H1 (cell line): ENCODE measurements at regions not wholly inside any gene's neighbourhood (a gene's known extent, or its start where the extent isn't known, plus 50 kb on each side); places are given as distances from the start of the nearest gene placed in this dataset.

Source experiments
- BCL11A ChIP-seq, 2 experiments: IDR thresholded peaks; one replicate each; pipeline ENCODE4 v1.6.1; 2011; ENCODE audit warnings: low read depth in 2 of 2, low read length in 2 of 2, mild to moderate bottlenecking in 2 of 2
- CTCF ChIP-seq, 3 experiments: IDR thresholded peaks; 1 replicate in 2 of 3; 2 replicates in 1 of 3; pipeline versions ENCODE4 v1.5.1 to v1.6.1; 2011; ENCODE audit warnings: low read length in 3 of 3, mild to moderate bottlenecking in 3 of 3, inconsistent platforms in 2 of 3, low read depth in 1 of 3, moderate library complexity in 1 of 3; ENCODE audit not compliant: insufficient read depth in 1 of 3; ENCODE audit errors: control extremely low read depth in 1 of 3
- EZH2 ChIP-seq: fragments of 200-600 bp; sonication (generic); IDR thresholded peaks from 2 replicates; pipeline ENCODE4 v1.7.1; 2012; ENCODE audit warnings: low read depth, mild to moderate bottlenecking, moderate library complexity, low read length, inconsistent platforms; ENCODE audit not compliant: severe bottlenecking
- HDAC2 ChIP-seq, 2 experiments: fragments of 300-600 bp in 1 of 2; sonication (generic) in 1 of 2; IDR thresholded peaks; 2 replicates each; pipeline ENCODE4 v1.6.1; 2011 to 2012; ENCODE audit warnings: low read depth in 2 of 2, low read length in 2 of 2, mild to moderate bottlenecking in 2 of 2, moderate library complexity in 2 of 2, borderline replicate concordance in 1 of 2, inconsistent platforms in 1 of 2
- MAX ChIP-seq: IDR thresholded peaks from 2 replicates; pipeline ENCODE4 v1.6.1; 2012; ENCODE audit warnings: inconsistent platforms
- POLR2A ChIP-seq, 2 experiments: IDR thresholded peaks; 1 replicate in 1 of 2; 2 replicates in 1 of 2; pipeline ENCODE4 v1.6.1; 2011; ENCODE audit warnings: low read depth in 2 of 2, low read length in 2 of 2, mild to moderate bottlenecking in 2 of 2; ENCODE audit errors: control extremely low read depth in 1 of 2
- POLR2AphosphoS5 ChIP-seq: IDR thresholded peaks from 2 replicates; pipeline ENCODE4 v1.6.1; 2011; ENCODE audit warnings: low read depth, low read length
- RAD21 ChIP-seq, 2 experiments: IDR thresholded peaks in 1 of 2; conservative IDR thresholded peaks in 1 of 2; 2 replicates each; pipeline ENCODE4 v1.6.1; 2011; ENCODE audit warnings: low read depth in 2 of 2, low read length in 2 of 2, improper control_type of control experiment in 1 of 2, inconsistent platforms in 1 of 2, mild to moderate bottlenecking in 1 of 2, moderate library complexity in 1 of 2
- SIX5 ChIP-seq: IDR thresholded peaks from 2 replicates; pipeline ENCODE4 v1.6.1; 2011; ENCODE audit warnings: mild to moderate bottlenecking, low read depth, low read length
- SP1 ChIP-seq: IDR thresholded peaks from 2 replicates; pipeline ENCODE4 v1.6.1; 2011; ENCODE audit warnings: low read depth, low read length
- TAF1 ChIP-seq: IDR thresholded peaks from 2 replicates; pipeline ENCODE4 v1.6.1; 2011; ENCODE audit warnings: mild to moderate bottlenecking, low read depth, low read length
- TBP ChIP-seq: IDR thresholded peaks from 2 replicates; pipeline ENCODE4 v1.6.1; 2011; ENCODE audit warnings: low read depth, low read length, improper control_type of control experiment
- TCF12 ChIP-seq: IDR thresholded peaks from 2 replicates; pipeline ENCODE4 v1.6.1; 2011; ENCODE audit warnings: low read depth, mild to moderate bottlenecking, low read length

- TF ChIP-seq TCF12 (no peak), MAX (no peak), SP1 (no peak), CTCF (IDR thresholded peaks at IDR 0.05; ENCODE audit: control extremely low read depth in 1 of 3, insufficient read depth in 1 of 3, low read depth in 1 of 3, low read length in 3 of 3) (no peak), TAF1 (no peak), BCL11A (IDR thresholded peaks at IDR 0.05; ENCODE audit: low read depth in 2 of 2, low read length in 2 of 2) (no peak), EZH2 (no peak), POLR2A (IDR thresholded peaks at IDR 0.05; ENCODE audit: control extremely low read depth in 1 of 2, low read depth in 2 of 2, low read length in 2 of 2) (no peak), TBP (no peak), SIX5 (no peak), POLR2AphosphoS5 (no peak), HDAC2 (IDR thresholded peaks at IDR 0.05; ENCODE audit: borderline replicate concordance in 1 of 2, low read depth in 2 of 2, low read length in 2 of 2) (no peak), RAD21 (IDR thresholded peaks at IDR 0.05 in 1 of 2, conservative IDR thresholded peaks at IDR 0.05 in 1 of 2; ENCODE audit: low read depth in 2 of 2, low read length in 2 of 2) (no peak)
These were observed 233.2 kb downstream of the LY86 start for GRCh38 chr6:6821639-6822261.
